HG02571 (cell line): ENCODE measurements at regions not wholly inside any gene's neighbourhood (a gene's known extent, or its start where the extent isn't known, plus 50 kb on each side); places are given as distances from the start of the nearest gene placed in this dataset.

Experiments used
- ATAC-seq: cut with Tn5 transposase; IDR thresholded peaks from one replicate; pipeline ENCODE4 v1.9.1; 2021; ENCODE audit warnings: mild to moderate bottlenecking, moderate library complexity; ENCODE audit not compliant: unreplicated experiment

DNA sequence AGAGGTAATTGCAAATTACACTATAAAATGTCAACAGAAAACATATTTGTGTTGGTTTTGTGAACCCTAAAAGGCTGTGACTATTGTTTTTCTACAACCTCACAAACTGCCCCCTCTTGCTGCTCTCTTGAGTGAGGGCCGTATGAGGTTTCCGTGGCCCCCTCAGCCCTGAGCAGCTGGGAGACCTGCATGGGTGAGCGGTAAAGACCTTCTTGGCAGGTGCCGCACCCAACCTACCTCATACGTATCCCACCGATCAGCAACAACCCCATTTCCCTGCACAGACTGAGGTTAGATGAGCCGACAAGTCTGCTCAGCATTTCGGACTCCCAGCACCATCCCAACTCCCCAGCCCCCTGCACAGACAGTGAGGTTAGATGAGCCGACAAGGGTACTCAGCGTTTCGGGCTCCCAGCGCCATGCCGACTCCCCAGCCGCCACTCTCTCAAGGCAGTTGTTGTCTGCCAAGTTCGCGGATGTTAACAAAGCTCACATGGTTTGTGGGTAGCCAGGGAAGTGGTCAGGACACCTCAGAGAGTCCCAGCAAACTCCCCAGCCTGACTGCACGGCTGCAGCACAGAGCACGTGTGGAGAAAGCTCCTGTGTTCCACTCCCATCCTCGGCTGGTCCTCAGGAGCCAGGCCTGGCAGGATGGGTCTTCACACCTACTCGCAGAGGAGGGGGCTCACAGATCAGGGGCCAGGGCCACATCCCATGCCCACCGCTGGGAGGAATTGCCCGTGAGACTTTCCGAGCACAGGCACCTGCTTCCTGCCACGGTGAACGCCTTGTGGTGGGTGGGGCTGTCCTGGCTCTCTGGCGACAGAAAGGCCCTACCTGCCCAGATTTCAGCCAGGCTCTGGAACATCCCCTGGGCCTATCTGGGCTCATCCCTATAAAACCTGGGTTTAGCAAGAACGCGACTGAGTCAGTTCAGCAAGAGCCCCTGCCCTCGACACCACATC, 502.9 kb downstream of the BRD1 start:
- no peak for ATAC-seq

DNA sequence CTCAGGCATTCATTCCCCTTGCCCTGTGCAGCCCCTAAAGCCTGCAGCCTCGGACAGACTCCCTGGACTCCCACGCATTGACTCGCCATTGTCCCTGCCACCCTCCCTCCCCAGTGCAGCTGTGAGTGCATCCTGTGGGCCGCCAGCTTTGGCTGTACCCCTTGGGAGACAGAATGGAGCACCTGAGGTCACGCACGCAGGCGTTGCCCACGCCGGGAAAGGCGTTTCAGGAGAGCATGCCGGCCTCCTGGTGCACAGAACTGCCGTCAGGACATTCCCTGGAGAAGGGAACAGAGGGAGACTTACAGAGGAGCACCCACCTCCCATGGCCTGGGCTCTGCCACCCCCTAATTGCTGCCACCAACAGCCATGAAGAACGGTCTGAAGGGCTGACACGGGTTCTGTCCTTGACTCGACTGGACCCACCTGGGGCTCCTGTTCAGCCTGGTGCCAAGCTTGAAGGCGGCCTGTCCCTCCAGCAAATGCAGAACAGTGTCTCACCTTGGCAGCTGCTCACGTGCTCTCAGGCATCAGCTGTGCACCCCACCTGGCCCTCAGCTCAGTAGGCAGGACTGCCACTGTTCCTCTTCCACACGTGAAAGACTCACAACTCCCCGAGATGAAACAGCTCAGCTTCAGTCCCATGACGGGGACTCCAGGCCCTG, 503.8 kb downstream of the BRD1 start:
- ATAC-seq = no peak

- ATAC-seq = no peak
Observed at GRCh38 chr22:49322861-49323622, 504.6 kb downstream of the BRD1 start.

GRCh38 chr22:49322231-49322630, 505.4 kb downstream of the BRD1 start:
- ATAC-seq = no peak

- ATAC-seq = no peak
Observed at GRCh38 chr22:49321477-49322055, 506.1 kb downstream of the BRD1 start.

DNA sequence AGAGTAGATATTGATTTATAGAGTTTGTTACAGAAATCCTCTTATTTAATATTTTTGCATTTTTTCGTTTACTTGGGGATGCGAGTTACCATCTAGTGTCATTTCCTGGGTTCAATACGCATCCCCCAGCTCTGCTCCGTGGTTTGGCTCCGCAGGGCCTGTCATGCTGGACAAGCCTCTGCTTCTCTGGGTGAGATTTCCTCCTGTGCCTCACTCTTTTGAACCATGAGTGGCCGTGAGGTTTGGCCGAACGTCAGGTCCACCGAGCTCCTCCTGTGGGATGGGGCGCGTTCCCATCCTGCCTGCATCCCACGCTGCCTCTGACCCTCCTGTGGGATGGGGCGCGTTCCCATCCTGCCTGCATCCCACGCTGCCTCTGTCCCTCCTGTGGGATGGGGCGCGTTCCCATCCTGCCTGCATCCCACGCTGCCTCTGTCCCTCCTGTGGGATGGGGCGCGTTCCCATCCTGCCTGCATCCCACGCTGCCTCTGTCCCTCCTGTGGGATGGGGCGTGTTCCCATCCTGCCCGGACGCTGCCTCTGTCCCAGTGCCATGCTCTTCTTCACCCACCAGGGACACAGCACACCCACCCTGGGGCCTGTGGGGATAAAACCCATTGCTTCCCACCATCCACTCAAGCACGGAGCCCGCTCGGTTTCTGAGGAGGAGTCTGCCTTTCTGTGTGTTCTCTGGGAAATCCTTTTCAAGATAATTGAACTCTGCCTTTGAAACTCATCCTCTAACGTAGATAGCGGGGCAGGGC, 506.8 kb downstream of the BRD1 start:
- no peak for ATAC-seq

DNA sequence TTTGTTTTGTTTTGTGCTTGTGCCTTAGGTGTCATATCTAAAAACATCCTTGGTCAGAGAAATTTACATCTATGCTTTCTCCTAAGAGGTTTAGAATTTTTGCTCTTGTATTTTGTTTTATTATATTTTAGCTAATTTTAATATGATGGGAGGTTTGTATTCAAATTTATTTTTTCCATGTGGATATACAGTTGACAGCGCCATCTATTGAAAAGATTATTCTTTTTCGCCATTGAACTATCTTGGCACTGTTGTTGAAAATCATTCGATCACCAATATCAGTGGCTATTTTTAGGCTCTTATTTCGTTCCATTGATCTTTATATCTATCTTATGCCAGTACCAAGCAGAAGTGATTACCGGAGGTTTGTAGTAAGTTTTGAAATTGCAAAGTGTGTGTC, 510.3 kb downstream of the BRD1 start:
- ATAC-seq = no peak

DNA sequence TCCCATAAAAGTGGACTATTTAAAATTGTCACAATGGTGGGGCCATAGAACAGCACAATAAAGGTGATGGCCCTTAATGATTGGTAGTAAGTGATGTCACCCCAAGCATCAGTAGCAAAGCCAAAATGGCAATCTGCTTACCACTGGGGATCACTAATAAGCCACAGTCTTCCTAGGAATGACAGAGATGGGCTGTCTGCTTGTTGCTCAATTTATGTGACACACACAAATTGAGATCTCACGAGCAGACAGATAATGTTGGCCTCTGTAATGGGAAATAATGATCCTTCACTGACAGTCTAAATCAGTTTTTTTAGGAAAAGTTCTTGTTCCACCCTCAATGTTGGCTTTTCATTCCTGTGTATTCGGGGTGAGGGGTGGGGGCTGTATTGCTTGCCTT, 515.1 kb downstream of the BRD1 start:
- ATAC-seq = no peak

DNA sequence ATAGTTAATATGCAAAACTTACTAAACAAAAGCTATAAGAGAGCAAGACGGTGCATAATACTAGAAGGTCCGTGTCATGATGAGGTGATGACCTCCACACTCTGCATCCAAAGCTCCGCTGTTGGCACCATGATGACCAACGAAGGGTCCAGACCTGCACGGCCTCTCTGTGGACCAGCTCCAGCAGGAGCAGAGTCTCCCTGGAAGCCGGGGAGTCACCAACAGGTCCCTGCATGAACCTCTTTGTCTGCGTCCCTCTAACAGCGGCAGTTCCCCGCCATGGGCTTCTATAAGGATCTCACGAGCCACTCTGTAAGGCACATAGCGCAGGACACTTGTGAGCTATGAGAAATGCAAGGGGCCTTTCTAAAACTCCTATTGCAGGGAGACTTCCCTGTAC, 517.3 kb downstream of the BRD1 start:
- ATAC-seq = no peak

- ATAC-seq = no peak
Observed at GRCh38 chr22:49308300-49308699, 519.4 kb downstream of the BRD1 start.

DNA sequence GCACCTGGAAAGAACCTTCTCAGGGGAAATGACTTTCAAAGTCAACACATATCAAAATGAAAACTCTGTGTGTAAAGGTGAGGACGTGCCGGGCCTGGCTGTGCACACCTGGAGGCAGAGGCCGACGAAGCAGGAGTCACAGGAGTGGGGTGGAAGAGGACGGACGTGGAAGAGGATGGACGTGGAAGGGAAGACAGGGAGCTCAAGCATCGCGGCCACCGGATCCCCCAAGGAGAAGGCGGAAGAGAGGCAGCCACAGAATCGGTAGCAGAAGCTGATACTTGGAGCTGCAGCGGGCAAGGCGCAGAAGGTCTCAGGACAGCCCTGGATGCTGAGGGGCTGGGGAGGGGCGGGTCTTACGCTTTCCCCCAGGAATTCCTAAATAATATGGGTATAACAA, 519.8 kb downstream of the BRD1 start:
- ATAC-seq = no peak

DNA sequence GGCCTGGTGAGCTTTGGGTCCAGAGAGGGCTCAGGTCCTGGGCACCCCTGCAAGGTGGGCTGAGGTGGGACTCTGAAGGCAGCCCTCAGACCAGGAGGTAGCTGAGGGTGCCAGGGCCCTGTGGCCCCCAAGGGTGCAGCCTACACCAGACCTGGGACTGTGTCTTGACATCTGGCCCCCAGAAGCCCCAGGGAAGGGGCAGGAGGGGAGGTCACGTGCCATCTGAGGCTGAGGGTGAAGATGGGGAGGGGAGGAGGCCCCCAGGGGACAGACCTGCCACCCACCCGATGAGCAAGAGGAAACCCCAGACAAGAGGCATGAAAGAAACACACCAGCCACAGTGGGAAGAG, 520.2 kb downstream of the BRD1 start:
- ATAC-seq = no peak

DNA sequence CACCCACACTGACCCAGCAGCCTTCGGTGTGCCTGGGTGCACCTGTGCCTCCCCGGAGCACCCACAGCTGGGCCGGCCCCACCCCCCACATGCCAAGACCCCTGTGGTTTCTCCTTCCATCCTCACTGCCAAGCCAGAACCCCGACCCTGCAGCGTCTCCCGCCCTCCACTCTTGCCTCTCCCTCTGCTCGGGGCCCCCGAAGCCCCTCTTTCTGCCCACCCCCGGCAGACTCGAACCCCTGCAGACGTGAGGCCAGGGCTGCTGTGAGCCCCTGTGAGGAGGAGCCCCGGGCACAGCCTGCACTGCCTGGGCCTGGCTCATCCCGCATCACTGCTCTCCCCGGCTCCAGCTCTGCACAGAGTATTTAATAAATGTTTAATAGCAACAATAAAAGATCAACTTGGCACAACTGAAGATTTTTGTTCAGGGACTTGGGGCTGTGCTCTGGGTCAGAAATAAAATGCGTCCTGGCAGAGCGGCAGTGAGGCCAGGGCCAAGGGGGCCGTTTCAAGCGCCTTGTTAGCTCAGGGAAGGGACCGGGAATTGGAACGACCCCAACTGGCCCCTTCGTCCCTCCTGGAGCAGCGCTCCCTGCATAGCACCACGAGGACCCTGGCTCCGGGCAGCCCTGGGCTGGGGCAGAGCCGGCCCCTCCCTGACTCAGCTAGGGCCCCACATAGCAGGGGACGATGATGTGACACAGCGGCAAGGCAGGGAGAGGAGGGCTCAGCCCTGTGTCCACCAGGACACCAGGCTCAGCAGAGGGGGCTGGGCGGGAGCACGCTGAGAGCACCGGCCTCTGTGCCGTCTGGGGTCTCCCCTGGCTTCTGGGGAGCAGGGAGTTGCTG, 520.8 kb downstream of the BRD1 start:
- no peak for ATAC-seq

GRCh38 chr22:49305966-49306631, 521.6 kb downstream of the BRD1 start:
- ATAC-seq = no peak

- ATAC-seq = no peak
Observed at GRCh38 chr22:49305214-49305965, 522.3 kb downstream of the BRD1 start.

DNA sequence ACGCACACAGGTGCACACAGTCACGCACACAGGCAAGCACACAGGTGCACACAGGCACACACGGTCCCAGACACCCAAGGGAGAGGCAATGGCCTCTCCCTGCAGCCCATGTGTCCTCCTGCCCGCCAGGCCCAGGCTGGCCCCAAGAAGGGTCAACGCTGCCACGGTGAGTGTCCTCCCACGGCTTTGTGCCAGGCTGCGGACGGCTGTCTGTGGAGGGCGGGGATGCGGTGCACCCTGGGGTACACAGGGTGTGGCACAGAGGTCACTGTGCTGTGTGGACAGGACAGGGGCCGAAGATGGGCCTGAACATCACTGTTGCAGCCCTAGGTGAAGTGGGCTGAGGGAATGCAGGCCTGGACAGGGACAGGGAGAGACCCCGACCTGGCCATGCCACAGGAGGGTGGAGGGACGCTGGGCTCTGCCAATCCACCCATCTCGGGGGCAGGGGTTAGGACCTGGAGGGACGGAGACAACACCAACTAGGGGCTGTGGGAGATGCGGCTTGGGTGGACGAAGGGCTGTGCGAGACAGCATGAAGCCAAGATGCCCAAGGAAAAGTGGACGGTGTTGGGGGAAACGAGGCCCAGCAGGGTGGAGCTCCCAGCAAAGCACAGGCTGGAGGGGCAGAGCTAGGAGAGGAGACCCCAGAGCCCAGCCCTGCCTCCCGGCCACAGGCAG, 523.8 kb downstream of the BRD1 start:
- no peak for ATAC-seq

- ATAC-seq = no peak
Observed at GRCh38 chr22:49303061-49303735, 524.5 kb downstream of the BRD1 start.
